ENCODE measurements at regions not wholly inside any gene's neighbourhood (a gene's known extent, or its start where the extent isn't known, plus 50 kb on each side); places are given as distances from the start of the nearest gene placed in this dataset.
"Not testable (repeated sequence)": the region's sequence is repeated elsewhere in the genome, so short reads cannot be mapped to it uniquely, and the experiment has no call there.

DNA sequence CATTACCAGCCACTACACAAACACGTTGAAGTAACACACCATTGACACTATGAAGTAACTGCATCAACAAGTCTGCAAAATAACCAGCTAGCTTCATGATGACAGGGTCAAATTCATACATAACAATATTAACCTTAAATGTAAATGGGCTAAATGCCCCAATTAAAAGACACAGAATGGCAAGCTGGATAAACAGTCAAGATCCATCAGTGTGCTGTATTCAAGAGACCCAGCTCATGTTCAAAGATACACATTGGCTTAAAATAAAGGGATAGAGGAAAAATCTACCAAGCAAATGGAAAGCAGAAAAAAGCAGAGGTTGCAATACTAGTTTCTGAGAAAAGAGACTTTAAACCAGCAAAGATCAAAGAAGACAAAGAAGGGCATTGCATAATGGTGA lies 543.0 kb downstream of the ANKRD50 start:
- TF ChIP-seq POLR2AphosphoS5, POLR2A (IDR thresholded peaks at IDR 0.05): not testable (repeated sequence)
- TF ChIP-seq, protein P1, sequence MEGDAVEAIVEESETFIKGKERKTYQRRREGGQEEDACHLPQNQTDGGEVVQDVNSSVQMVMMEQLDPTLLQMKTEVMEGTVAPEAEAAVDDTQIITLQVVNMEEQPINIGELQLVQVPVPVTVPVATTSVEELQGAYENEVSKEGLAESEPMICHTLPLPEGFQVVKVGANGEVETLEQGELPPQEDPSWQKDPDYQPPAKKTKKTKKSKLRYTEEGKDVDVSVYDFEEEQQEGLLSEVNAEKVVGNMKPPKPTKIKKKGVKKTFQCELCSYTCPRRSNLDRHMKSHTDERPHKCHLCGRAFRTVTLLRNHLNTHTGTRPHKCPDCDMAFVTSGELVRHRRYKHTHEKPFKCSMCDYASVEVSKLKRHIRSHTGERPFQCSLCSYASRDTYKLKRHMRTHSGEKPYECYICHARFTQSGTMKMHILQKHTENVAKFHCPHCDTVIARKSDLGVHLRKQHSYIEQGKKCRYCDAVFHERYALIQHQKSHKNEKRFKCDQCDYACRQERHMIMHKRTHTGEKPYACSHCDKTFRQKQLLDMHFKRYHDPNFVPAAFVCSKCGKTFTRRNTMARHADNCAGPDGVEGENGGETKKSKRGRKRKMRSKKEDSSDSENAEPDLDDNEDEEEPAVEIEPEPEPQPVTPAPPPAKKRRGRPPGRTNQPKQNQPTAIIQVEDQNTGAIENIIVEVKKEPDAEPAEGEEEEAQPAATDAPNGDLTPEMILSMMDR (IDR thresholded peaks at IDR 0.05), result not testable (repeated sequence)

Data from sigmoid colon (tissue), 4 donors.